Neutrophil (primary cell): ENCODE measurements at regions not wholly inside any gene's neighbourhood (a gene's known extent, or its start where the extent isn't known, plus 50 kb on each side); places are given as distances from the start of the nearest gene placed in this dataset.

Experiments used
- H3K27ac ChIP-seq: fragments of 200-600 bp; sonication (generic); 2 replicates; pipeline ENCODE4 v1.5.1; 2016; ENCODE audit warnings: mild to moderate bottlenecking, moderate library complexity
- H3K27me3 ChIP-seq: fragments of 200-600 bp; sonication (generic); 2 replicates; pipeline ENCODE4 v1.6.0; 2016; ENCODE audit warnings: mild to moderate bottlenecking
- H3K36me3 ChIP-seq: fragments of 200-600 bp; sonication (generic); 2 replicates; pipeline ENCODE4 v1.5.1; 2017
- H3K4me1 ChIP-seq, 2 experiments: fragments of 200-600 bp in 1 of 2; sonication (generic) in 1 of 2; 1 replicate in 1 of 2; 2 replicates in 1 of 2; pipeline versions ENCODE4 v1.5.1 to v1.6.1; 2013 to 2016; ENCODE audit warnings: low read depth in 1 of 2, low read length in 1 of 2, mild to moderate bottlenecking in 1 of 2, moderate library complexity in 1 of 2; ENCODE audit not compliant: control insufficient read depth in 1 of 2, insufficient read depth in 1 of 2
- H3K4me3 ChIP-seq, 2 experiments: fragments of 200-600 bp in 1 of 2; sonication (generic) in 1 of 2; 1 replicate in 1 of 2; 2 replicates in 1 of 2; pipeline ENCODE4 v1.5.1; 2013 to 2016; ENCODE audit warnings: low read depth in 1 of 2, low read length in 1 of 2, mild to moderate bottlenecking in 1 of 2, moderate library complexity in 1 of 2
- H3K9me3 ChIP-seq: fragments of 200-600 bp; sonication (generic); 2 replicates; pipeline ENCODE4 v1.5.1; 2016
- TF ChIP-seq, protein P1 (sequence below): fragments of 200-600 bp; sonication (generic); IDR thresholded peaks from 2 replicates; pipeline ENCODE4 v1.5.1; 2016; ENCODE audit warnings: antibody characterized with exemption

DNA sequence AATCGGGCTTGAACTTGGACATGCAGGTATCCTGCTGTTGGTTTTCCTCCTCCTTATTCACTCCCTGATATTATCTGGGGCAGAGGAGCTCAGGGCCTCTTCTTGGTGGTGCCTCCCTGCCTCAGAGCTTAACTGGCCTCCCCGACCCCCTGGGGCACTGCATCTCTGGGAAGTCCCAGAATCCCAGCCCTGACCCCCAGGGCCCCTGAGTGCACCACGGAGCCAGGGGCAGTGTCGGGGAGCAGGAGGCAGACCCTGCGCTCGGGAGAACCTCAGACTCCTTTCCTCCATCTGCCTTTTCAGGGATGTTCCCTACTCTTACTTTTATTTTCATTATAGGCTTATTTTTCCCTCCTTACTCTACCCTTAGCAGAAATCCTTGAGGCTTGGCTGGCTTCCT lies 537.0 kb downstream of the BRD1 start:
- Histone ChIP-seq H3K4me3 (no peak overlapping the region), H3K27ac (no peak overlapping the region), H3K4me1 (no peaks in the 10 kb centered on the region), H3K9me3 (no peaks in the 10 kb centered on the region), H3K36me3 (no peaks in the 10 kb centered on the region), H3K27me3 (no peaks in the 10 kb centered on the region)
- TF ChIP-seq, protein P1, sequence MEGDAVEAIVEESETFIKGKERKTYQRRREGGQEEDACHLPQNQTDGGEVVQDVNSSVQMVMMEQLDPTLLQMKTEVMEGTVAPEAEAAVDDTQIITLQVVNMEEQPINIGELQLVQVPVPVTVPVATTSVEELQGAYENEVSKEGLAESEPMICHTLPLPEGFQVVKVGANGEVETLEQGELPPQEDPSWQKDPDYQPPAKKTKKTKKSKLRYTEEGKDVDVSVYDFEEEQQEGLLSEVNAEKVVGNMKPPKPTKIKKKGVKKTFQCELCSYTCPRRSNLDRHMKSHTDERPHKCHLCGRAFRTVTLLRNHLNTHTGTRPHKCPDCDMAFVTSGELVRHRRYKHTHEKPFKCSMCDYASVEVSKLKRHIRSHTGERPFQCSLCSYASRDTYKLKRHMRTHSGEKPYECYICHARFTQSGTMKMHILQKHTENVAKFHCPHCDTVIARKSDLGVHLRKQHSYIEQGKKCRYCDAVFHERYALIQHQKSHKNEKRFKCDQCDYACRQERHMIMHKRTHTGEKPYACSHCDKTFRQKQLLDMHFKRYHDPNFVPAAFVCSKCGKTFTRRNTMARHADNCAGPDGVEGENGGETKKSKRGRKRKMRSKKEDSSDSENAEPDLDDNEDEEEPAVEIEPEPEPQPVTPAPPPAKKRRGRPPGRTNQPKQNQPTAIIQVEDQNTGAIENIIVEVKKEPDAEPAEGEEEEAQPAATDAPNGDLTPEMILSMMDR = no peak

DNA sequence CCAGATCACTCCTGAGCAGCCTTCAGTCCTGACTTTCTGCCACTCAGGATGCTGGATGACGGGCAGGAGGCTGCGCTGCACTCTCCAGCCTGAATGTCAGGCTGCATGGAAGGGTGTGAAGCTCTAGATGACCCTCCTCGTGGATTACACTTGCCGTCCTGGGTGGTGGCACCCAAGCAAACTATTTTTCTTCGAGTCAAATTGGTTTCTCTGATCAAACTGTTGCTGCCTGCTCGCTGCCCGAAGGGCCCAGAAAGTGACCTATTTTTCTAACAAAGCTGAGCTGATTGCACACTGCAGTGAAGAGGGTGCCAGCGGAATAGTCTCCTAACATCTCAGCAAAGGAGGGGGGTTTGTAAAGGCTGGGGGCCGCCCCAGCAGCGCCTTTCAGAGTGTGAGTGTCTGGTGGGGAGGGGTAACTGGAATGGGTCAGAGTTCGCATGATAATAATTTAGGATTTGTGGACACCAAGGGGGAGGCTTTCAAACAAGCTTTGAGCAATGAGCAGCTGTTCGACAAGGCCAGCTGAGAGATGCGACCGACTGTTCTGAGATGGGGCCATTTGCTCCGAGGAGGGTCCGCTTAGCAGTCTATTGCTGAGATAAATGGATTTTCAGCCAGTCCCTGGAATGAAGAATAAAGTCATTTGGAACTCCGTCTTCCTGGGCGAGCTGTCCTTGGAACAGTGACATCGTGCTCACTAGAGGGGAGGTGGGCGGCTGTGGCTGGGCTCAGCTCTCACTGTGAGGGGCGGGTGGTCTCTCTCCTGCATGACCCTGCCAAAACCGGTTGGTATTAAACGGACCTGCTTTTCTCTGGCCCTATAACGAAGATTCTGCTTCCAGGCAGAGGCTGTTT lies 537.6 kb downstream of the BRD1 start:
- Histone ChIP-seq H3K4me1 (no peaks in the 10 kb centered on the region), H3K9me3 (no peaks in the 10 kb centered on the region), H3K27me3 (no peaks in the 10 kb centered on the region), H3K36me3 (no peaks in the 10 kb centered on the region), H3K27ac (no peak overlapping the region), H3K4me3 (no peak overlapping the region)
- TF ChIP-seq, protein P1 = no peak

DNA sequence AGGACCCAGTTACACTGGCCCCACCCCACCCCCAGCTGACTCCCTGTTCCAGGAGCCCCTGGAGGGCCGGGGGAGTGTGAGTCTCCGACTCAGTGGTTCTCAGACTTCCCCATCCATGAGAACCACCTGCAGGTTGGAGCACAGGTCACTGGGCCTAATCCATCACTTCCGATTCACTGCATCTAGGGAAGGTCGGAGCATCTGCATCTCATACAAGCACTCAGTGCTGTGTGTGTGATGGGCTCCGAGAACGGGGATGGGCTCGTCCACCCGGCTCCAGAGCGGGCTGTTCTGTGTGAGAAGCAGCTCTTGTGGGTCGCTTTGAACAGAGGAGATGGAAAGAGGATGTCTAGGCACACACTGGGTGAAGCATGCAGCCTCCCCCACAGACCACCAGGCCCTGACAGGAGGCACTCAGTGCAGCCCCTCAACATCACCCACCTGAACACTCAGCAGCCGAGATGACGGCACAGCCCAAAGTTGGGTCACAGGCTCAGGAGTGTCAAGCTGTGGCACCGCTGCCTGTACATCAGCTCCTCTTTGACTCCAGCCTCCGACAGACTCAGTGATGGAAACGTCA lies 541.4 kb downstream of the BRD1 start:
- no peaks in the 10 kb centered on the region for H3K4me1 ChIP-seq
- no peaks in the 10 kb centered on the region for H3K36me3 ChIP-seq
- TF ChIP-seq, protein P1 = no peak
- no peaks in the 10 kb centered on the region for H3K27me3 ChIP-seq
- H3K9me3 ChIP-seq = no peaks in the 10 kb centered on the region
- no peak overlapping the region for H3K4me3 ChIP-seq
- no peak overlapping the region for H3K27ac ChIP-seq

DNA sequence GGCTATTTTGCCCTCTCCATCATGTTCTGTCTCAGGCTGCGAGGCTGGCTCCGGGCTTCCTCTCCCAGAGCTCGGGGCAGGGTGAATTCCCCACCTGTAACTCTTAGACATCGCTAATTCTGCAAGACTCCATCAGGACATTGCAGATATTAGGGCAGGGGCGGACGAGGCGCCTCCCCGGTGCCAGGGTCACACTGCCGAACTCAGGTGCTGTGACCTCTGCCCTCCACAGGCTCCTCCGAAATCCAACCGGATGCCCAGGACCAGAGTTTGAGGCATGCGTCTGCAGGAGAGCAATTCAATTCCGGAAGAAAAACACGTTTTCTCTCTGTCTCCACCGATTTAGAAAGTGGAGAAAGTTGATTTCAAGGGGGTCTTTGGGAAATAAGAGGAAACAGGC lies 542.7 kb downstream of the BRD1 start:
- Histone ChIP-seq H3K36me3 (no peaks in the 10 kb centered on the region), H3K9me3 (no peaks in the 10 kb centered on the region), H3K4me3 (no peak overlapping the region), H3K27me3 (no peaks in the 10 kb centered on the region), H3K4me1 (no peaks in the 10 kb centered on the region), H3K27ac (no peak overlapping the region)
- TF ChIP-seq, protein P1 = no peak

DNA sequence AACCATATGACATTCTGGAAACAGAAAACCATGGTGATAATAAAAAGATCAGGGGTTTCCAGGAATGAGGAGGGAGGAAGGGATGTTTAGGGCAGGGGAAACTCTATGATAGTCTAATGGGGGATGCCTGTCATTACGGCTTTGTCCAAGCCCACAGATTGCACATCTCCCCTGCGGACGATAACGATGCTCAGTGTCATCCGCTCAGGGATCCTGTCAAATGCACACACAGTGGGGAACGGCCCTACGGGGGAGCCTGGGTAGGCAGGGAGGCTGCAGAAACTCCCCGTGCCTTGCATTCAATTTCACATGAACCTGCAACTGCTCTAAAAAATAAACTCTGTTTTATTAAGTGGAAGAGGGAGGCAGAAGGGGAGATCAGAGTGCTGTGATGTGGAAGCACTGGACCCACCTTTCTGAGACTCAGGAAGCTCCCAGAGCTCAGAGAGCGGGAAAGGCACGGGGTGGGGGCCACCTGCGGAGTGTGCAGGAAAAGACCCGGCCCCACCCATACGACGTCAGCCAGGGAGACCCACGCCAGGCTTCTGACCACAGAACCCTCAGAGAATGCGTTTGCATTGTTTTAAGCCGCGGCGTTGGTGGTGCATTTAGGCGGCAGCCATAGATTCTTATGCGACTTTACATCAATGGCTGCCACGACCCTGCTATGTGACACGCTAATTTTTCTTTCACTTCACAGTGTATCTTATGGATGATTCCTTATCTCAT lies 543.5 kb downstream of the BRD1 start:
- TF ChIP-seq, protein P1 = no peak
- H3K9me3 ChIP-seq = no peaks in the 10 kb centered on the region
- H3K27me3 ChIP-seq = no peaks in the 10 kb centered on the region
- H3K4me1 ChIP-seq = no peaks in the 10 kb centered on the region
- no peak overlapping the region for H3K4me3 ChIP-seq
- H3K36me3 ChIP-seq = no peaks in the 10 kb centered on the region
- H3K27ac ChIP-seq = no peak overlapping the region
